ENCODE measurements at regions not wholly inside any gene's neighbourhood (a gene's known extent, or its start where the extent isn't known, plus 50 kb on each side); places are given as distances from the start of the nearest gene placed in this dataset.

- DNase-seq, result no peak
Measured at GRCh38 chr18:31213641-31214040, 51.0 kb upstream of the DSC1 start.

- DNase-seq, result no peak
Measured at GRCh38 chr18:31217038-31217849, 54.6 kb upstream of the DSC1 start.

GRCh38 chr18:31218671-31219383 is 56.2 kb upstream of the DSC1 start:
- DNase-seq, result no peak

GRCh38 chr18:31219395-31219794 is 56.7 kb upstream of the DSC1 start:
- no peak for DNase-seq

- DNase-seq, result no peak
Measured at GRCh38 chr18:31223371-31223770, 60.7 kb upstream of the DSC1 start.

GRCh38 chr18:31225668-31226067 is 63.0 kb upstream of the DSC1 start:
- no peak for DNase-seq

- no peak for DNase-seq
Measured at GRCh38 chr18:31227497-31228229, 65.0 kb upstream of the DSC1 start.

GRCh38 chr18:31229829-31230228 is 67.2 kb upstream of the DSC1 start:
- no peak for DNase-seq

- no peak for DNase-seq
Measured at GRCh38 chr18:31230495-31230894, 67.8 kb upstream of the DSC1 start.

GRCh38 chr18:31232013-31232412 is 69.4 kb upstream of the DSC1 start:
- DNase-seq, result no peak

- no peak for DNase-seq
Measured at GRCh38 chr18:31232775-31233424, 70.2 kb upstream of the DSC1 start.

GRCh38 chr18:31233621-31234275 is 71.1 kb upstream of the DSC1 start:
- DNase-seq, result no peak

- DNase-seq, result no peak
Measured at GRCh38 chr18:31235856-31236255, 73.2 kb upstream of the DSC1 start.

GRCh38 chr18:31237142-31237541 is 74.5 kb upstream of the DSC1 start:
- no peak for DNase-seq

GRCh38 chr18:31241425-31241824 is 76.5 kb upstream of the DSG1 start:
- no peak for DNase-seq

GRCh38 chr18:31241900-31242409 is 76.0 kb upstream of the DSG1 start:
- no peak for DNase-seq

- DNase-seq, result no peak
Measured at GRCh38 chr18:31243740-31244512, 74.0 kb upstream of the DSG1 start.

GRCh38 chr18:31244771-31245394 is 73.1 kb upstream of the DSG1 start:
- DNase-seq, result no peak

GRCh38 chr18:31245820-31246219 is 72.1 kb upstream of the DSG1 start:
- DNase-seq, result no peak

GRCh38 chr18:31246460-31246859 is 71.5 kb upstream of the DSG1 start:
- DNase-seq, result no peak

- DNase-seq, result no peak
Measured at GRCh38 chr18:31247574-31248199, 70.3 kb upstream of the DSG1 start.
